Inferior parietal cortex (tissue), 1 donor: ENCODE measurements at regions not wholly inside any gene's neighbourhood (a gene's known extent, or its start where the extent isn't known, plus 50 kb on each side); places are given as distances from the start of the nearest gene placed in this dataset.
"Not testable (repeated sequence)": the region's sequence is repeated elsewhere in the genome, so short reads cannot be mapped to it uniquely, and the experiment has no call there.

Experiments used
- DNase-seq: peaks from one replicate; pipeline ENCODE4 v3.0.0-alpha.2; 2016; ENCODE audit errors: extremely low spot score

DNA sequence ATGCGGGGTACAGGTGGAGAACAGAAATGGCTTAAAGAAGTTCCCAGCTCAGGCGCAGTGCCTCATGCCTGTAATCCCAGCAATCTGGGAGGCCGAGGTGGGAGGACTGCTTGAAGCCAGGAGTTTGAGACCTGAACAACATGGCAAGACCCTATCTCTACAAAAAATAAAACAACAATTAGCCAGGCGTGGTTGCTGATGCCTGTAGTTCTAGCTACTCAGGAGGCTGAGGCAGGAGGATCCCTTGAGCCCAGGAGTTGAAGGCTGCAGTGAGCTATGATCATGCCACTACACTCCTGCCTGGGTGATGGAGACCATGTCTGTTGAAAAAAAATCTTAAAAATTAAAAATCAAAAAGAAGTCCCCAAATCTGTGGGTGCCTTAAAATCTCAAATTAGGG lies 228.3 kb upstream of the WSB1 start:
- DNase-seq = no peak

DNA sequence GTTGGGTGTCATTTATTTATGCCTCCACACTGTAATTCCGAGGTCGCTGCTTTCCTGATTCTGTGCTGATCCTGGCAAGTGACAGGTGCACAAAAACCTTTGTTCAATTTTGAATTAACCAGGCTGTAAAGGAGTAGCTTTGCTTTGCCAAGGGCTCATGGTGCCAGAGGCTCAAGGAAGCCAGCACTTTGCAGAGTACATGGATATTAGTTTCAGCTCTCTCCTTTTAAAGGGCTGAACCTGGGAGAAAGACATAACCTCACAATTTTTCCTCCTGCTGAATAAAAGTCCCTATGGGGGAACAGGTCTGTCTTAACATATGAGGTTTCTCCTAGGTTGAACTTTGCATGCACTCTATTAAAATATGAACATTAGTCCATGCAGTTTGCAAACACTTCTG lies 227.6 kb upstream of the WSB1 start:
- DNase-seq = no peak

DNA sequence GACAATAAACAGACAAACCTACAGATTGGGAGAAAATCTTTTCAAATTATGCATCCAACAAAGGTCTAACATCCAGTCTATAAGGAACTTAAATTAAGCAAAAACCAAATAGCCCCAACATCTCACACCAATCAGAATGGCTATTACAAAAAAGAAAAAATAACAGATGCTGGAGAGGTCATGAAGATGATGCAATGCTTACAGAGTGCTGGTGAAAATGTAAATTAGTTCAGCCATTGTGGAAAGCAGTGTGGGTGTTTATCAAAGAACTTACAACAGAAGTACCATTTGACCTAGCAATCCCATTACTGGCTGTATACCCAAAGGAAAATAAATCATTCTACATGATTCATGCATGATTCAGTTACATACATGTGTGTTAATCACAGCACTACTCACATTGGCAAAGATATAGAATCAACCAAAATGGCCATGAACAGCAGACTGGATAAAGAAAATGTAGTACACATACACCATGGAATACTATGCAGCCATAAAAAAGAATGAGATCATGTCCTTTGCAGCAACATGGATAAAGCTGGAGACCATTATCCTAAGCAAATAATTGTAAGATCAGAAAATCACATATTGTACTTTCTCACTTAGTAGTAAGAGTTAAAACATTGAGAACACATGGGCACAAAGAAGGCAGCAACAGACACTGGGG lies 223.9 kb upstream of the WSB1 start:
- no peak for DNase-seq

DNA sequence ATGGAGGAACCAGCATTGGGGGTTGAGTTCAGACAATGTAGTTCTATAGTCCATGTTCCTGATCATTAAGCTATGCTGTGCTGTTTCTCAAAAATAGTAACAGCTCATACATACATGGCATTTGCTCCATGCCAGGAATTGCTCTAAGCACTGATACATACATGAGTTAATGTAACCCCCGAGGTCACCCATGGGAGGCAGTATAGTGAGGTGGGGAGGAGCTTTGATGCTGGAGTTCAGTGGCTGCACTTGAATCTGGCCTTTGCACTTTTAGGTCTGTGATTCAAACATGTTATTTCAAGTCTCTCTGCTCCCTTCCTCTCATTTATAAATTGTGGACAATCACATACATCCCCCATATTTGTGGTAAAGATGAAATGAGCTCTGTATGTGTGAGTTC lies 223.1 kb upstream of the WSB1 start:
- DNase-seq = no peak

DNA sequence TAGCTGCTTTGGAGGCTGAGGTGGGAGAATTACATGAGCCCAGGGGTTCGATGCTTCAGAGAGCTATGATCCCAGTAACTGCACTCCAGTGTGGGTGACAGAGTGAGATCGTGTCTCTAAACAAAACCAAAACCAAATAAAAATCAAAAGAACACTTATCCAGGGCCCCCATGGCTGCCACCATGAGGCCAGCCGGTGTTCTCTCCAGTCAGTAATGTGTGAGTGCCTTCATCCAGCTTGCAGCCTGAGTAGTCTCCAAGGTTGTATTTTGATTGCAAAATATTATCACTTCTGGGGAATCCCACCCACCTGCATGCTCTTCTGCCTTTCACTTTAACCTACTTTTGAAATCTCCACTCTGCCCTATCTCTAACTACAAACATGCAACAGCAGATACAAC lies 221.0 kb upstream of the WSB1 start:
- DNase-seq = no peak

DNA sequence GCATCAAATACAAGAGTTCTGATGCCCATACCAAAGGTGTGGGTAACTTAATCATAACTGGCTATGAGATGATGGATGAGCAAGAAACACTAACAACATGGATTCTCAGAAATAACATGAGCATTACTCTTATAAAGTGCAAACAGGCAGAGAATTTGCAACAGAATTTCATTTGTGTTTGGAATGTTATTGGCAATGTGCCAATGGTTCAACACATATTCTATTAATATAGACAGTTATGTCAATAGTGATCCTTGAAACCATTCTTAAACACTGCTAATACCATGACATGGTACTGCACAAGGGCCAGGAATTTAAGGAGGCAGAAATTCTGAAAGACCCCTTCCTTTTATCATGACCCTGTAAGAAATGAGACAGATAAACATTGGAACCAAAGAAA lies 217.1 kb upstream of the WSB1 start:
- DNase-seq = no peak

DNA sequence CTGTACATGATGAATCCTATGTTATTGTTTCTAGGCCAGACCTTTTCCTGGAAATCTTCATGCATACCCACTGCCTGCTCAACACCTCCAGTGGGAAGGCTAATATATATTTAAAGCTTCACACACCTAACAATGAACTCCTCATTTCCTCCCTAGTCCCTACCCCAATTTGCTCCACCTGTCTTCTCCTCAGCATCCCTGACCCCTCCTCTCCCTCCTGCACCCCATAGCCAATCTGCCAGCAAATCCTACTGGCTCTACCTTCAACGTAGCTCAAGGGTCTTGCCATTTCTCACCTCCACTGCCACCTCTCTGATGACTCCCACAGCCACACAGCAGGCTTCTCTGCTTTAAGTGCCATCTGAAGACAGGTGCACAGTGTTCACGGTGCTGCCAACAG lies 215.6 kb upstream of the WSB1 start:
- no peak for DNase-seq

DNA sequence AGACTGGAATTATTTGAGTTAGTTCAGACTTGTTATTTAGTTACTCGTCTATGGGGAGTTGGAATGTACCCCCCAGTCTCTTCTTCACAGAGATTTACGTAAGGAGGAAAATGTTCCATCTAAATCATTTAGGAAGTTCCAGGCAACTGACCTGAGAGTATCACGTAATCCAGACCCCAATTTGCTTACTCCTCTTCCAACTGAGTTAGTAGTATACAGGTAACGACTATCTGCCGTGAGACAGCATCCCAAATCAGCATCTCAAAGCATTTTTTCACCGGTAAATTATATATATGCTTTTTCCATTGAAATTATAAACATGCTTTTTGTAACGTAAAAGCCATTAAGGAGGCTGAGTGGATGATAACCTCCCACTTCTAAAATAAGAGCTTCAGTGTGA lies 214.3 kb upstream of the WSB1 start:
- no peak for DNase-seq

DNA sequence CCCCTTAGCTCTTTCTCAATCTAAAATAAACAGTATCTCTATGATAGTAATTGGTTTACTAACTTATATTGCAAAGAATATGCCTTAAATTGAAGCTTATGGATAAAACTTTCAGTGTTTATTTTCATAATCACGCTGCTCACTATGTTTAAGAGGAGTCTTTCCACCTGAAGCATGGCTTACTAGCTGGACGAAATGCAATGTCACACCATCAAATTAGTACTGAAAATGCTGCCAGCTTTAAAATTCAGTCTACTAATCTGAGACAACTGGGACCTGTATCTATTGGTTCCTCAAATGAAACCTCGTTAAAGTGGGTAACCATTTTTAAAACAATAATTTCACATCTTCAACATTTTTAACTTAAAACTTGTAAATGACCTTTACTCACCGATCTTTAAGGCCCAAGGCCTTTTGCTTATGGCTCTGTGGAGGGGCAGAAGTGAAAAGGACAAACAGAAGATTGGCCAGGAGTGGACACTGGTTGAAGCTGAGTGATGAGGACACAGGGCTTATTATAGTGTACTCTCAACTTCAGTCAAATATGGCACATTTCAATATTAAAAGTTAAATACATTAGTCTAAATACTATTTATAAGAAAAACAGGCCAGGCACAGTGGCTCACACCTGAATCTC lies 212.8 kb upstream of the WSB1 start:
- DNase-seq = no peak

DNA sequence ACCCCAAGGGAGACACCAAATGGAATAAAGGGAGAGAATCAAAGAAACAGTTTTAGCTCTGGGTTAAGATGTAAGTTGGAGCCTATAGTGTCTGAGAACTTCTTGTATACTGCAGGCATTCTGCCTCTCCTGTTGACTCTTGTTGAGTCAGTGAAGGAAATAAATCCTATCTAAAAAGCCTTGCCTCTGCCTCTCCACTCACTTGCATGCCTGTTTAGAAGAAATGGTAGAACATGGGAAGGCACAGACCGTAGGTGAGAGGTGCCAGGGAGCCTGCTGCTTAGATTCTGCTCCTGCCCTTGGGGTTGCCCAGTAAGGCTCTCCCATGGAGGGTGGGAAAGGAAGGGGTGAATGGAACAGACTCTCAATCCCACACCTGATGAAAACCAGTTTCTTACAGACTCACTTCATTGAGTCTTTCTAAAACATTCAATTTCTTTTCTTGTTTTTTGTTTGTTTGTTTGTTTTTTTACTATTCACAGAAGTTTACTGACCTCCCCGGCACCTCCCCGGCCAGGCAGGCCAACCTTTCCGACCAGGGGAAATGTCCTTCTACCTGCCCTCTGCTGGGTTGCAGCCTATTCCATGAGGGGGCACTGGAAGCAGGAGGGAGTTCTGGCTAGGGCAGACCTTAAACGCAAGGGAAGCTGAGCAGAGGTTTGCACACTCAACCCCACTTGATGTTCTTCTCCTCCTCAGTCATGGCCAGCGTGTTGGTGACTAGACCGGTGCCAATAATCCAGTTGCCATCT lies 211.7 kb upstream of the WSB1 start:
- DNase-seq = no peak

DNA sequence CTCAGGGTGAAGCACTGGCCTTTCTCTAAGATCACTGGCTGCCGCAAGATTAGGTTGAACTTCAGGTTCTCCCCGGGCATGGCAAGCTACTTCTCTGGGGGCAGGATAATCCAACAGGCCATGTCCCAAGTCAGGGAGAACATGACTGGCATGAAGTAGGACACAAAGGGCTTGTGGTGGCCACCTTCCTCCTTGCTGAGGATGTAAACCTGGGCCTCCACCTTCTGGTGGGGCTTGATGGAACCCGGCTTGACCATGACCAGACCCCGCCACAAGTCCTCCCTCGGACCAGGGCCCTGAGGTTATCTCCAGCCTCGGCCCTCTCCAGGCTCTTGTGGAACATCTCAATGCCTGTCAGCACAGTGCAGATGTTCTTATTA lies 211.1 kb upstream of the WSB1 start:
- DNase-seq = no peak

DNA sequence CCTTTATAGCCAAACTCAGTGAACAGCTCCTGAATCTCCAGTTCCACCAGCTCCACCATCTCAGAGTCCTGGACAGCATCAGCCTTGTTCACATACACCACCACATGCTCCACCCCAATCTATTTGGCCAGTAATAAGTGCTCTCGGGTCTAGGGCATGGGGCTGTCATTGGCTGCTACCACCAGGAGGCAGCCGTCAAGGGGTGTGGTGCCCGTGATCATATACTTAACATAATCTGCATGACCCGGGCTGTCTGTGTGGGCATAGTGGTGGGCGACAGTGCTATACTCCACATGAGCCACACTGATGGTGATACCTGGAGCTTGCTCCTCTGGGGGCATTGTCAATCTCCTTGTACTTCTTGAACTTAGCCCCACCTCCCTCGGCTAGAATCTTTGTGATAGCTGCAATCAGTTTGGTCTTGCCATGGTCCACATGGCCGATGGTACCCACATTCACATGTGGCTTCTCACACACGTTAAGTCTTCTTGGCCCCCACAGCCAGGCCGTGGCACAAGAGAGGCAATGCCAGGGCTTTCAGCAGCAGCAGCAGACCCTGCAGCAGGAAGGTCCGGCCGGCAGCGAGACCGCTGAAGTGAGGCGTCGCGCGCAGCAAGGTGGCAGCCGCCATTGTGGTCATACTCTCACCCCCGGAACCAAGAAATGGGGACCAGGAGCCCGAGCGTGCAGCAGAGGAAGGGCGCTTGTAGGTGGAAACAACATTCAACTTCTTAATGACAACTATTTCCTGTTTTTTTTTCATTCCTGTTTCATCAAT lies 210.3 kb upstream of the WSB1 start:
- no peak for DNase-seq

DNA sequence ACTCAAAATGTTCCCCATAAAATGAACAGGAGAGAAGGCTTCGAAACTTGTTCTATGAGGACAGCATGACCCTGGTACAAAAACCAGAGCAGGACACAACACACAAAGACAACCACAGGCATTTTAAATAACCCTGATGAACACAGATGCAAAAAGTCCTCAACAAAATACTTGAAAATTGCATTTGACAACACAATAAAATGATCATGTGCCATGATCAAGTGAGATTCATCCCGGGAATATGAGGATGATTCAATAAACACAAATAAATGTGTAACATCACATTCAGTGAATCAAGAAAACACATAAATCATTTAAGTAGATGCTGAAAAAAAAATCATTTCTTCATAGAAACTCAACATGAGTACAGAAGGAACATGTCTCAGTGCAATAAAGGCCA lies 208.4 kb upstream of the WSB1 start:
- DNase-seq = no peak

DNA sequence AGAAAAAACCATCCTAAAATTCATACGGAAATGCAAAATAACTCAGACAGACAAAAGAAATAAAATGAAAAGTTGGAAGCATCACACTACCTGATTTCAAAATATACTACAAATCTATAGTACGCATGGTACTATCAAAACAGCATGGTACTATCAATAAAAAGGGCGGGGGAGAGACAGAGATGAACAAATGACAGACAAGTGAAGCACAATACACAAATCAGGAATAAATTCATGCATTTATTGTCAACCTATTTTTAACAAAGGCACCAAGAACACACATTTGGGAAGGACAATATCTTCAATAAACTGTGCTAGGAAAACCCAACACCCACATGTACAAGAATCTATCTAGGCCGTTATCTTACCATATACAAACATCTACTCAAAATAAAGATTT lies 207.4 kb upstream of the WSB1 start:
- no peak for DNase-seq

DNA sequence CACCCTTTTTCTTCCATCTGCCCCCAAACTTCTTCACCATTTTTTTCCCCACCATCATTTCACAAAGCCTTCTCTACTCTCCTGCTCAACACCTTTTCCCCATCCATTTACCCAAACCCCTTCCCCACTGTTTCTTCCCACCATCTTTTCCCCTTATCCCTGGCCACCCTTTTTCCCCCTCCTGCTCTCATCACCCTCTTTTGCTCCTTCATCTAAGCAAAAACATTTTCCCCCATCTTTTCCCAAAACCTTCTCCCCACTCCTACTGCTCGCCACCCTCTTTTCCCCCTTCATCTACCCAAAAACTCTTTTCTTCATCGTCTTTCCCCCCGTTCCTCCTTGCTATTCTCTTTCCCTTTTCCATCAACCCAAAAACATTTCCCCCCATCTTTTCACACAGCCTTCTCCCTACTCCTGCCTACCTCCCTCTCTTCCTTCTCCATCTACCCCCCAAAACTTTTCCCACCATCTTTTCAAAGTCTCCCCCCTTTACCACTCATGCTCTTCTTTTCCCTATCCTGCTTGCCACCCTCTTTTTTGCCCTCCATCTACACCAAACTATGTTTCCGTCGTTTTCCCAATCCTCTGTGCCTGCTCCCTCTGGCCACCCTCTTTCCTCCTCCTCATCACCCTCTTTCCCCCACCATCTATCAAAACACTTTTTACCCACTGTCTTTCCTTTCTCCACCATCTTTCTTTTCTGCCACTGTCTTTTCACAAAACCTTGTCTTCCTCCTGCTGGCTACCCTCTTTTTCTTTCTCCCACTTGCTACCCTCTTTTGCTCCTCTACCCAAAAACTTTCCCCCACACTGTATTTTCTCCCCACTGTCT lies 205.8 kb upstream of the WSB1 start:
- no peak for DNase-seq

DNA sequence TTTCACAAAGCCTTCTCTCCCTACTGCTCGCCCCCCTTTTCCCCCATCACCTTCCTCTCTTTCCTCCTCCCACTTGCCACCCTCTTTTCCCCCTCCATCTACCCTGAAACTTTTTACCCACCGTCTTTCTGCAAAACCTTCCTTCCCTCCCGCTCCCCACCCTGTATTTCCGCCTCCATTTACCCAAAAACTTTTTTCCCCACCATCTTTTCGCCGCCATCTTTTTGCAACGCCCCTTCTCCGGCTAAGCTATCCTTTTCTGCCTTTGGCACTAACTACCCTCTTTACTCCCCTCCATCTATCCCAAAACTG lies 205.2 kb upstream of the WSB1 start:
- no peak for DNase-seq

DNA sequence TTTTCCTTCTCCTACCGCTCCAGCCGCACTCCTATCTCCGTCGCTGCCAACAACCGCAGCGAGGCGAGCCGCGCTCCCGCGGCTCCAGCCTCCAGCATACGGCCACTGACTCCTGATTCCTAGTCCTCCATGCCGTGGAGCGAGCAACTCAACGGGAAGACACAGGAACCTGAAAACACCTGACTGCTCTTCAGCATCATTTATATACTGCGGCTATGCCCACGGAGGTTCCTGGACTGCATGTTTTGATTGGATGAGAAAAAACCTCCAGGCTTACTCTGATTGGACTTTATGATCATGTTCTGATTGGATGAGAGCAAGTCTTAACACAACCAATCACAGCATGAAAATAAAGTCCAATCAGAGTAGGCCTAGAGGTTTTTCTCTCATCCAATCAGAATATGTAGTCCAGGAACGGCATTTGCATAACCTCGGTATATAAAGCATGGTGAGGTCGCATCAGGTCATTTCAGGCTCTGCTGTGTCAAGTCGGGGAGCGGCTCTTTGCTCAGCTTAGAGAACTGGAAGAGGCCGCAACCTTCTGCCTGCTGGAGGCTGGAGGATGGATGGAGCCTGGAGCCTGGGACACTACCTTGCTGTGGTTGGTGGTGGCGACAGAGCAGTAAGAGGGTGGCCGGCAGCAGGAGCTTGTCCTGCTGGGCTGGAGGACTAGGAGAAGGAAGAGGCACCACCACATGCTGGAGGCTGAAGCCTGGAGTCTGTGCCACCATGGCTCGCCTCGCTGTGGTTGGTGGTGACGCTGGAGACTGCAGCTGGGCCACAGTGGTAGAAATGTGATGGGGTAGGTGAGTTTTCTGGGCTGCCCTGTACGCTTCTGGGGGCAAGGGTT lies 204.6 kb upstream of the WSB1 start:
- DNase-seq = peak; percentile 11

DNA sequence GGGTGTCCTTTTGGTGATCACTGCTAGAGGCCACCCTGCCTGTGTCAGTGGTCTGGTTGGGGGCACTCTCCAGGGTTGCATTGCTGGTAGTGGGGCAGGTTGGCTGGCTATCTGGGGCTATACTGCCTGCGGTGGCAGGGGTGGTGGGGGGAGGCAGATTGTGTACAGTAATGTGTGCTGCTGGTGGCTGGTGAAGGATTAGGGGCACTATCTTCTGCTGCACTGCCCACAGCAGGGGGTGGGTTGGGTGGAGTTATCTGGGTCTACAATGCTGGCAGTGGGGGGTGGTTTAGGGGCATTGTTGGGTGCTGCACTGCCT lies 204.0 kb upstream of the WSB1 start:
- DNase-seq = no peak

DNA sequence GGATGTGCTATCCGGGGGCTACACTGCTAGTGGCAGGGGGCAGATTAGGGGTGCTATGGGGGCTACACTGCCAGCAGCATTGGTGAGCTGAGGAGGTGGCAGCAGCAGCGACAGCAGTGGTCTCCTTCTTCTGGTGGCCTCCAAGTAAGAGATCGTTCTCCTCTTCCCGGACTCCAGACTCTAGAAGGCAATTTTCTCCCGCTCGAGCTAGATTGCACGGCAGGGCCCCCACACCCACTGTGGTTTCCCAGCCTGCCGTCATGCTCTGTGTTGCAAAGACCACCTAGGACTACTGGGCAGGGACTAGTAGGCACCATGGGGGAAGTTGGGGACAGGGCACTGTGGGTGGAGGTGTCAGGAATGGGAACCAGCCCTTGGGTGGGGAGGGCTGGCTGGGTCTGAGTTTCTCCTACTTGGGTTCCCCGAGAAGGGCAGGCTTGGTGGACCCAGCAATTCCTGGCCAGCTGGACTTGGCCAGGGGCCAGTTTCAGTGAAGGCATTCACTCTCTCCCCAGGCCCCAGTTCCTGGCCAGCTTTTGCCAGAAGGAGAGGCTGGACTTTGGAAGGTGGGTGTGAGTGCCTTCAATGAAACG lies 203.4 kb upstream of the WSB1 start:
- DNase-seq = not testable (repeated sequence)

DNA sequence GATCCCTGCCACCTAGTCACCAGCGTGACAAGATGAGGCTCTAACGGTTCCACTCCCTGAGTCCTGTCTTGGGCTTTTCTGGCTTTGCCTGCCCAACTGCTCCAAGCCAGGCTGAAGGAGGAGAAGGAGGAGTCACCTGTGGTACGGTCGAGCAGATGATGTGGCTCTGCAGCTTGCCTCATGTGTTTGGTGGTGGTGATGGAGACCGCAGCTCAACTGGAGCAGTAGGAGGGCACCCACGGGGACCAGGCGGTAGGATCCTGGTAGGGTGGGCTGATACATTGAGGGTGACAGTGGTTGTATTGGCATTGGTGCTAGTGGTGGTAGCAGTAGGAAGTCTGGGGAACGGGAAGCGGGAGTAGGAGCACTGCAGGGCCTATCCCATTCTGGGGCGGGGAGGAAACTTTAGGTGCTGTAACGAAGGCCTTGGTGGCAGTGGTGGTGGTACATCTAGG lies 202.8 kb upstream of the WSB1 start:
- DNase-seq = no peak

DNA sequence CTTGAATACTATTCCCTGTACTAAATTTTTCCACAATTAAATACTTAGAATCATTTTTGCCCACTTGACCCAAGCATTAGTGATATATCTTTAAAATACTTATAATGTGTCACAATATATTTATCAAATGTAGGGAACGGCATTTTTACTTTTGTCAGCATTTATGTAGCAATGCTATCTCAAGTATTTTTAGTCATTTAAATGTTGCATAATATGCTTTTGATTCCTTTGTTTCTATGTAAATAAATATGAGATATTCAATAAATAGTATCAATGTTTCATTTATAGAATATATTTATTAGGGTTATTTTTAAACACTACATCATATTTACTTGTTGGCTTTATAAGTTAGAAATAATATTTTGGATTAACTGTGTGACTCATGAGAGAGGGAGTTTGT lies 199.7 kb upstream of the WSB1 start:
- DNase-seq = not testable (repeated sequence)
